ENCODE measurements at regions not wholly inside any gene's neighbourhood (a gene's known extent, or its start where the extent isn't known, plus 50 kb on each side); places are given as distances from the start of the nearest gene placed in this dataset.

GRCh38 chr20:21956591-21956990 is 251.1 kb downstream of the PAX1 start:
- DNase-seq (ENCODE audit: low read depth): no peak

GRCh38 chr20:21947406-21947805 is 241.9 kb downstream of the PAX1 start:
- DNase-seq (ENCODE audit: low read depth): no peak

- DNase-seq (ENCODE audit: low read depth): no peak
Measured at GRCh38 chr20:21944227-21944626, 238.8 kb downstream of the PAX1 start.

GRCh38 chr20:21941941-21942805 is 236.7 kb downstream of the PAX1 start:
- DNase-seq (ENCODE audit: low read depth): no peak

- no peak for DNase-seq (ENCODE audit: low read depth)
Measured at GRCh38 chr20:21936720-21937380, 231.4 kb downstream of the PAX1 start.

GRCh38 chr20:21936261-21936660 is 230.8 kb downstream of the PAX1 start:
- DNase-seq (ENCODE audit: low read depth): no peak

- no peak for DNase-seq (ENCODE audit: low read depth)
Measured at GRCh38 chr20:21933526-21933925, 228.1 kb downstream of the PAX1 start.

- DNase-seq (ENCODE audit: low read depth): no peak
Measured at GRCh38 chr20:21921251-21921650, 215.8 kb downstream of the PAX1 start.

- no peak for DNase-seq (ENCODE audit: low read depth)
Measured at GRCh38 chr20:21920211-21920610, 214.7 kb downstream of the PAX1 start.

- no peak for DNase-seq (ENCODE audit: low read depth)
Measured at GRCh38 chr20:21918398-21918797, 212.9 kb downstream of the PAX1 start.

GRCh38 chr20:21902391-21902790 is 196.9 kb downstream of the PAX1 start:
- no peak for DNase-seq (ENCODE audit: low read depth)

GRCh38 chr20:21901470-21902275 is 196.2 kb downstream of the PAX1 start:
- no peak for DNase-seq (ENCODE audit: low read depth)

- DNase-seq (ENCODE audit: low read depth): no peak
Measured at GRCh38 chr20:21900431-21900830, 195.0 kb downstream of the PAX1 start.

GRCh38 chr20:21874921-21875320 is 169.5 kb downstream of the PAX1 start:
- DNase-seq (ENCODE audit: low read depth): no peak

GRCh38 chr20:21874127-21874526 is 168.7 kb downstream of the PAX1 start:
- no peak for DNase-seq (ENCODE audit: low read depth)

GRCh38 chr20:21873291-21873690 is 167.8 kb downstream of the PAX1 start:
- no peak for DNase-seq (ENCODE audit: low read depth)

- no peak for DNase-seq (ENCODE audit: low read depth)
Measured at GRCh38 chr20:21867811-21868210, 162.3 kb downstream of the PAX1 start.

- no peak for DNase-seq (ENCODE audit: low read depth)
Measured at GRCh38 chr20:21867353-21867752, 161.9 kb downstream of the PAX1 start.

- DNase-seq (ENCODE audit: low read depth): no peak
Measured at GRCh38 chr20:21862956-21863355, 157.5 kb downstream of the PAX1 start.

GRCh38 chr20:21862259-21862946 is 156.9 kb downstream of the PAX1 start:
- DNase-seq (ENCODE audit: low read depth): no peak

GRCh38 chr20:21840991-21841390 is 135.5 kb downstream of the PAX1 start:
- no peak for DNase-seq (ENCODE audit: low read depth)

GRCh38 chr20:21839982-21840381 is 134.5 kb downstream of the PAX1 start:
- no peak for DNase-seq (ENCODE audit: low read depth)

Measured in stimulated activated CD8-positive, alpha-beta memory T cell treated with anti-CD3 and anti-CD28 coated beads, Interleukin-15, amount 100 ng/mL, for 24 hours (primary cell).